LNCaP clone FGC (cell line): ENCODE measurements at regions not wholly inside any gene's neighbourhood (a gene's known extent, or its start where the extent isn't known, plus 50 kb on each side); places are given as distances from the start of the nearest gene placed in this dataset.

Source experiments
- DNase-seq: peaks from one replicate; pipeline ENCODE4 v3.0.0-alpha.2; 2011; ENCODE audit warnings: low read depth
- H3K4me3 ChIP-seq: 2 replicates; pipeline ENCODE4 v1.5.1; 2011; ENCODE audit warnings: mild to moderate bottlenecking, low read depth, low read length, control low read depth
- TF ChIP-seq, protein P1 (sequence below): IDR thresholded peaks from 2 replicates; pipeline ENCODE4 v1.5.1; 2012; ENCODE audit warnings: mild to moderate bottlenecking; ENCODE audit not compliant: control insufficient read depth, insufficient read depth; ENCODE audit errors: extremely low read depth

DNA sequence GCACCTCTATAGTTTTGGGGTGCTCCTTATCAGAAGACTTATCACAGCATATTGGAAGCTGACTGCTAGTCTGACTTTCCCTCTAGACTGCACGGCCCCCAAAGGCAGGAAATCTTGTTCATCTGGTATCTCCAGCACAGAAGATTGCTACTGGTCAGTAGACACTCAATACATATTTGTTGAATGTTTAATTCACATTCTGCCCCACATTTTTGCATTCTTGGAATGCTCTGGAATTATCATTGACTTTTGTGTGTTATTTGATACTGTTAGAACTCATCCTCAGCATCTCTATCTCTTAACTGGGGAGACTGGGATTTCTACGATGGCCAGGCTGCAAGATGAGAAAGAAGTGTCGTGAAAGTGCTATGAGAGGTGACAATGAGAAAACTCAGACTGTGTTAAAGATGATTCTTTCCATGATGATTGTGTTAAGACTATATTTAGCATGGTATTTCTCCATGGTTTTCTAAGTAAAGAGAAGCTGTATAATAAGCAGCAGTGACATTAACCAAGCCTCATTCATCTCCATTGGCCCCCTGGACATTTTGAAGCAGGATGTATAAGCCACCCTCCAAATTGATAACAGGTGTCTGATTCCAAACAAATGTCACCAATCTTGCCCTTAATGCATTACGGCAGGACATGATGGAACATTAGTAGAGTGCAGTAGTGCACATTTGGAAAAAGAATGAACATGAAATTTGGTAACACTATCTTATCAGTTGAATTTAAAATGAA is 440.9 kb downstream of the RFC3 start:
- TF ChIP-seq, protein P1, sequence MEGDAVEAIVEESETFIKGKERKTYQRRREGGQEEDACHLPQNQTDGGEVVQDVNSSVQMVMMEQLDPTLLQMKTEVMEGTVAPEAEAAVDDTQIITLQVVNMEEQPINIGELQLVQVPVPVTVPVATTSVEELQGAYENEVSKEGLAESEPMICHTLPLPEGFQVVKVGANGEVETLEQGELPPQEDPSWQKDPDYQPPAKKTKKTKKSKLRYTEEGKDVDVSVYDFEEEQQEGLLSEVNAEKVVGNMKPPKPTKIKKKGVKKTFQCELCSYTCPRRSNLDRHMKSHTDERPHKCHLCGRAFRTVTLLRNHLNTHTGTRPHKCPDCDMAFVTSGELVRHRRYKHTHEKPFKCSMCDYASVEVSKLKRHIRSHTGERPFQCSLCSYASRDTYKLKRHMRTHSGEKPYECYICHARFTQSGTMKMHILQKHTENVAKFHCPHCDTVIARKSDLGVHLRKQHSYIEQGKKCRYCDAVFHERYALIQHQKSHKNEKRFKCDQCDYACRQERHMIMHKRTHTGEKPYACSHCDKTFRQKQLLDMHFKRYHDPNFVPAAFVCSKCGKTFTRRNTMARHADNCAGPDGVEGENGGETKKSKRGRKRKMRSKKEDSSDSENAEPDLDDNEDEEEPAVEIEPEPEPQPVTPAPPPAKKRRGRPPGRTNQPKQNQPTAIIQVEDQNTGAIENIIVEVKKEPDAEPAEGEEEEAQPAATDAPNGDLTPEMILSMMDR: no peak
- no peak for DNase-seq
- H3K4me3 ChIP-seq: no peak overlapping the region

DNA sequence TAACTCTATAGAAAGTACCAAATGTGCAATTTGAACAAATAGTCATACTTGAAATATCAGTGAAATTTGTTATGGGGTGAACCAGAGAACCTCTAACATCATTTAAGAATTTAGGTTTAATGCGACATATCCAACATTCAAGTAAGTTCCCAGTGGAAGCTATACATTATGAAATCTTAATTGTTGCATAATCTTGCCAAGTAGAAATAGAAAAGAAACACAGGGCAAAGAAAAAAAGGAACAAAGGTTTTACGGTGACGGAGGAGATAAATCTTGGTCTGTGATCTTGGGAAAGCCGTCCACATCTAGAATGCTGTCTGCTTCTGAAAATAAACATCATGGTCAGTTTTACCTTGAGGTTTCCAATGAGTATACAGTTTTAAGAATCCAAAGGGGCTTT is 445.7 kb downstream of the RFC3 start:
- TF ChIP-seq, protein P1: no peak
- no peak overlapping the region for H3K4me3 ChIP-seq
- DNase-seq: no peak

DNA sequence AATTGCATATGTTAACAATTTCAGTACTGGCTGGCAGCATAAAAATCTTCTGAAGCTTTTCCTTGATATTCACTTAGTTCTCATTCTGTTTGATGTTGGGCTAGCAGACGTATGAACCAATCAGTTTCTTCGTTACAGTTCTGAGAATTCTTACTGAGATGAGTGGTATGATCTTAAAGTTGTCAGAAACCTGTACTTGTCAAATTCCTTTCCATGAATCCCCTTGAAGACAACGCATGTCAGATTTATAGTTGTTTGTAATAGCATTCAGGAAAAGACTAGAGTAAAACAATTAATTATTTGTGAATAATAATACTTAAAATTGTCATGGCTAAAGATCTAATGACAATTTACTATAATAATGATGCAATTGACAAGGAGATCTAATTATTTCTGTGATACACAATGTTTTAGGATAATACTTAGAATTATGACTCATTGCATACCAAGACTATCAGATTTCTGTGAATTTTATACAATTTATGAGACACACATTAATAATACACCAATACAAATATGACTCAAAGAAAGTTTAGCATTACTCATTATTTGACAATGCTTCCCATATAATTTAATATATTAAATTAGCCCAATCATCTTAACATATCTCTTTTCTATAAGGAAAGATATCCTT is 447.2 kb downstream of the RFC3 start:
- TF ChIP-seq, protein P1: no peak
- DNase-seq: no peak
- H3K4me3 ChIP-seq: no peak overlapping the region

DNA sequence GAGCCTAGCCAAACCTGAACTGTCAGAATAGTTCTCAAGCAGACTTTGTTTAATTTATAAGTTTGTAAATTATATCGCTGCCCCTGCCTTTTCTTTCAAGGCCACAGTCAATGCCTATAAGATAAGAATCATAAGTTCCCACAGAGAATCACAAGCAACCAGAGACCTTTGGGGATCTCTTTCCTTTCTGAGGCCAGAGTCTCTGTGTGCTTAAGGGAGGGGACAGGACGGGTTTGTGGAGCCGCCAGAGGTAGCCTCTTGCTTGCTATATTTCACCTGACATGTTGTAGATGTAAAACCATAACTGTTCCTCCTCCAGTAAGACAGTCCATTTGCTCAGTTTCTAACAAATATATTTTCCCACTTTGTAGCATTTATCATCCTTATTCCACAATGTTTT is 458.8 kb downstream of the RFC3 start:
- DNase-seq: no peak
- H3K4me3 ChIP-seq: no peak overlapping the region
- TF ChIP-seq, protein P1: no peak

DNA sequence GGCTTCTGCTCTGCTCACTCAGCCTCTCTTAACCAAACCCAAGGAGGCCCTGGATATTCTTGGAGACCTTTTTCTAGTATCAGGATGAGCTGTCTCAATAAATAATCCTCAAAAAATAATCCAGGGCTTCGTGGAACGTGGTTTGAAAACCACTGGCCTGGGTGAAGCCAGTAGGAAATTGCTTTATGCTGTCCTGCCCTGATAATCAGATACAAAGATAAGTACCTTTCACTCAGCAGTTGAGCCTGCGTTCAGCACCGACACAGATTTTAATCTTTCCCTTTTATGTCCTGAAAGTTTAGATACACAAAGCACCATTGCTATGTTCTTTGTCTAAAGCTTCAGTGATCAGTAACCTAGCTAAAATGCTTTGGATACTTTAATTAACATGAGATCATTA is 460.0 kb downstream of the RFC3 start:
- DNase-seq: no peak
- H3K4me3 ChIP-seq: no peak overlapping the region
- TF ChIP-seq, protein P1: no peak

DNA sequence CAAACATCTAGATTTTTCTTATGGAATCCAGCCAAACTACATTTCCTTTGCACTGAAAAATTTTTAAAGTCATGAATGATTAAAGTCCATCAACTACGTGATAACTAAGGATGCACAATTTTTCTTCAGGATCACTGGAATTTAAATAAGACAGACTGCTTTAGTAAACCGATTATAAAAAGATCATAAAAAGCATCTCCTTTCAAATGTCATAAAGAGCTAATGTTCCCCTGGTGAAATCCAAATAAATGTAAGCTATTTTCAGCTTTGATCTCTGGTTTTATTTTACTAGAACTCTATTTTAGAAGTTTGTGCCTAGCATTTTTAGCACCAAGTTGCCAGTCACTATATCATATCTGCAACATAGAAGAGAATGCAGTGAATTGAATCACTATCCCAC is 460.8 kb downstream of the RFC3 start:
- no peak overlapping the region for H3K4me3 ChIP-seq
- DNase-seq: no peak
- TF ChIP-seq, protein P1: no peak
